Mesendoderm (in vitro differentiated cells): ENCODE measurements at regions not wholly inside any gene's neighbourhood (a gene's known extent, or its start where the extent isn't known, plus 50 kb on each side); places are given as distances from the start of the nearest gene placed in this dataset.

Source experiments
- DNase-seq: peaks from one replicate; pipeline ENCODE4 v3.0.0; 2013
- H2AK5ac ChIP-seq: 2 replicates; pipeline ENCODE4 v1.6.1; 2013; ENCODE audit warnings: low read length, inconsistent platforms
- H2BK120ac ChIP-seq: 2 replicates; pipeline ENCODE4 v1.6.1; 2013; ENCODE audit warnings: low read depth, mild to moderate bottlenecking, low read length, moderate library complexity, mixed read lengths
- H2BK15ac ChIP-seq: replicated peaks from 2 replicates; pipeline ENCODE4 v1.6.1; 2013; ENCODE audit warnings: low read depth, mild to moderate bottlenecking, moderate library complexity
- H2BK5ac ChIP-seq: 2 replicates; pipeline ENCODE4 v1.6.1; 2013; ENCODE audit warnings: low read length, inconsistent platforms
- H3K18ac ChIP-seq: 2 replicates; pipeline ENCODE4 v1.6.1; 2013; ENCODE audit warnings: mild to moderate bottlenecking, low read length, mixed read lengths
- H3K23ac ChIP-seq: one replicate; pipeline ENCODE4 v1.6.1; 2013; ENCODE audit warnings: low read length
- H3K27ac ChIP-seq: 2 replicates; pipeline ENCODE4 v1.5.1; 2013; ENCODE audit warnings: low read depth, mild to moderate bottlenecking, inconsistent platforms, low read length, moderate library complexity
- H3K27me3 ChIP-seq: 2 replicates; pipeline ENCODE4 v1.6.1; 2013; ENCODE audit warnings: low read length, control low read depth, mild to moderate bottlenecking, inconsistent platforms; ENCODE audit not compliant: insufficient read depth, poor library complexity
- H3K36me3 ChIP-seq: 2 replicates; pipeline ENCODE4 v1.6.1; 2013; ENCODE audit warnings: low read length, inconsistent platforms; ENCODE audit not compliant: control insufficient read depth, insufficient read depth
- H3K4ac ChIP-seq: one replicate; pipeline ENCODE4 v1.6.1; 2013; ENCODE audit warnings: low read depth, mild to moderate bottlenecking, low read length, moderate library complexity
- H3K4me1 ChIP-seq: 2 replicates; pipeline ENCODE4 v1.6.1; 2013; ENCODE audit warnings: low read depth, low read length, inconsistent platforms; ENCODE audit not compliant: control insufficient read depth
- H3K4me2 ChIP-seq: 2 replicates; pipeline ENCODE4 v1.6.1; 2013; ENCODE audit warnings: low read length
- H3K4me3 ChIP-seq: 2 replicates; pipeline ENCODE4 v1.5.1; 2013; ENCODE audit warnings: mild to moderate bottlenecking, low read length
- H3K56ac ChIP-seq: one replicate; pipeline ENCODE4 v1.6.1; 2013; ENCODE audit warnings: low read length
- H3K79me1 ChIP-seq: 2 replicates; pipeline ENCODE4 v1.6.1; 2013; ENCODE audit warnings: low read length, inconsistent platforms
- H3K79me2 ChIP-seq: 2 replicates; pipeline ENCODE4 v1.6.1; 2013; ENCODE audit warnings: mild to moderate bottlenecking, low read length; ENCODE audit not compliant: control insufficient read depth, insufficient read depth
- H3K9ac ChIP-seq: 2 replicates; pipeline ENCODE4 v1.6.1; 2013; ENCODE audit warnings: low read length, inconsistent platforms
- H4K5ac ChIP-seq: one replicate; pipeline ENCODE4 v1.6.1; 2013; ENCODE audit warnings: low read length
- H4K8ac ChIP-seq: one replicate; pipeline ENCODE4 v1.6.1; 2013; ENCODE audit warnings: low read depth, mild to moderate bottlenecking, control low read depth, low read length, moderate library complexity
- WGBS: extraction: QIAGEN DNeasy Blood & Tissue Kit; methylation state at CpG from one replicate; pipeline ENCODE4 v1.1.7; 2013; ENCODE audit warnings: low lambda C conversion rate, missing lambda C conversion rate; ENCODE audit not compliant: insufficient coverage; ENCODE audit errors: extremely low coverage; 5-methylcytosine and 5-hydroxymethylcytosine counted together

DNA sequence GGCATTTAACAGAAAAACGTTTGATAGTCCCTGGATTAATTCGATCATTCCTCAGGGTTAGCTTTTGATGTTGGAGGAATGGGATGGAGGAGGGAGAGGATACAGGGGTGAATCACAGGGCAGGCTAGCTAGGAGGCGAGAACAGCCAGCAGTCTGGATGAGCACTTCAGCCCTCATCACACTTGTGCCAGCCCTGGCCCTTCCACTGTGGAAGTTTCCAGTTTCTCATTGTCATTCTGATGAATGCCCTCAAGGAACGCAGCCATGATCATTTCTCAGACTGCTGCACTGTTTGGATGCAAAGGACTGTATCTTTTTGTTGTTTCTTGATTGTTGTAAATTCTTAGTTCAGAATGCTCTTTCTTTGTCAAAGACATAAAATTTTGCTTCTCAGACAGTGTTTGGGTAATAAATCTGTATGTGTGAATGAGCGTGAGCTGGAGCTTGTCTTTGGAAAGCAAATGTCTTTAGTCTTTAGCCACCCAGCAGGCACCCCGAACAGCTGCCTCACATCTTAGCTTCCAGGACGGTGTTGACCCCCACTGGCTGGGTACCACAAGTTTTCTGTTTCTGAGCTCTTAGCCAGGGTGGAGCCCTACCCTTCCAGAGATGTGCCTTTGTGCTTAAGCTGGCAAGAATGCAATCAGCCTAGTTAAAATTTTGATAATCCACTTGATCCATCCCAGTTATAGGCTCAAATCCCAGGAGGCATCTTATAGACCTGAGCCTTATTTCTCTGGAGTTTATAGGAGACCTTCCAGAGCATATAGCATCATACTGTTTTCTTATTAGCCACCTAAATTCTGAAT is 121.1 kb downstream of the PDCD6IP start:
- H3K23ac ChIP-seq: no peak overlapping the region
- H3K36me3 ChIP-seq: no peaks in the 10 kb centered on the region
- no peaks in the 10 kb centered on the region for H3K79me1 ChIP-seq
- H3K27ac ChIP-seq: no peak overlapping the region
- H3K18ac ChIP-seq: no peak overlapping the region
- H2BK15ac ChIP-seq: no peak overlapping the region
- no peak overlapping the region for H3K4me2 ChIP-seq
- no CpG with 5 or more reads among the region's 7 CpGs for WGBS
- no peak overlapping the region for H2BK120ac ChIP-seq
- H2AK5ac ChIP-seq: no peak overlapping the region
- no peak overlapping the region for H4K8ac ChIP-seq
- H4K5ac ChIP-seq: no peak overlapping the region
- no peak overlapping the region for H2BK5ac ChIP-seq
- no peak overlapping the region for H3K9ac ChIP-seq
- DNase-seq: peak; percentile 29
- no peaks in the 10 kb centered on the region for H3K79me2 ChIP-seq
- H3K4me1 ChIP-seq: peaks cover 10% of the 10 kb centered on the region
- H3K56ac ChIP-seq: no peak overlapping the region
- no peak overlapping the region for H3K4me3 ChIP-seq
- no peaks in the 10 kb centered on the region for H3K27me3 ChIP-seq
- no peak overlapping the region for H3K4ac ChIP-seq

DNA sequence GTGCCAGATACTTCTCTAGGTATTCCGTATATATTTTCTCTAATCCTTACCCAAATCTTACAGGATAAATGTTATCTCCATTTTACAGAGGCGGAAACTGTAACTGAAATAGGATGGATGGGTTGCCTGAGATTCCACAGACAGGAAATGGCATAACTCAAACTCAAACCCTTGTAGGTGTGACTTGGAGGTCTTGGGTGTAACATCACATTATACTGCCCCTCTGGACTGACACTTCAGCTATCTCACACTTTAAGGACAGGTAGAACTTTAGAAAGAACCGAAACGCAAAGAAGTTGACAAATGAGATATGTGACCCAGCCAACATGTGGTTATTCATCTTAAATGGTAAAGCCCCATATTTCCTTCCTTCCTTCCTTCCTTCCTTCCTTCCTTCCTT is 122.1 kb downstream of the PDCD6IP start:
- no peak overlapping the region for H3K4me2 ChIP-seq
- H3K4ac ChIP-seq: no peak overlapping the region
- DNase-seq: no peak
- no peaks in the 10 kb centered on the region for H3K79me1 ChIP-seq
- no peak overlapping the region for H4K5ac ChIP-seq
- H2AK5ac ChIP-seq: no peak overlapping the region
- H3K4me3 ChIP-seq: no peak overlapping the region
- no peaks in the 10 kb centered on the region for H3K36me3 ChIP-seq
- H2BK5ac ChIP-seq: no peak overlapping the region
- H3K79me2 ChIP-seq: no peaks in the 10 kb centered on the region
- no peak overlapping the region for H3K9ac ChIP-seq
- no peak overlapping the region for H3K18ac ChIP-seq
- H3K27ac ChIP-seq: no peak overlapping the region
- H2BK15ac ChIP-seq: no peak overlapping the region
- no peak overlapping the region for H4K8ac ChIP-seq
- no CpG with 5 or more reads among the region's 4 CpGs for WGBS
- H3K23ac ChIP-seq: no peak overlapping the region
- no peak overlapping the region for H3K56ac ChIP-seq
- H3K27me3 ChIP-seq: no peaks in the 10 kb centered on the region
- peaks cover 9% of the 10 kb centered on the region for H3K4me1 ChIP-seq
- no peak overlapping the region for H2BK120ac ChIP-seq

DNA sequence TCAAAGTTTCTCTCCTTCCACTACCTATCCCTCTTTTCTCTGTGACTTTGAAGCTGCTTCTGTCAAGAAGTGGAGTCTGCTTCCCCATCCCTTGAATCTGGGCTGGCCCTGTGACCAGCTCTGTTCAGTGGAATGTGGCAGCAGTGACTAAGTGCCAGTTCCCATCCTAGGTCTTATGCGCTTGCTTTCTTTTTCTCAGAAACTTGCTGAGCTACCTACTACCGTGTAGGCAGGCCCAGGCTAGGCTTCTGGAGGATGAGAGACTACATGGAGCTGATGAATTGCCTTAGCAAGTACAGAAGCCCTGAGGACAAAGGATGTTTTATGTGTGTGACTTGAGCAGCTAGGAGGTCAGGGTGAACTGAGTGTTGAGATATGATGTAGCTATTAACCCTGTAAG is 123.2 kb downstream of the PDCD6IP start:
- no peak overlapping the region for H2AK5ac ChIP-seq
- no peaks in the 10 kb centered on the region for H3K27me3 ChIP-seq
- H4K5ac ChIP-seq: no peak overlapping the region
- DNase-seq: peak; percentile 29
- WGBS: no CpG with 5 or more reads among the region's 2 CpGs
- no peak overlapping the region for H3K4ac ChIP-seq
- no peak overlapping the region for H4K8ac ChIP-seq
- H3K4me3 ChIP-seq: no peak overlapping the region
- no peaks in the 10 kb centered on the region for H3K36me3 ChIP-seq
- no peak overlapping the region for H2BK120ac ChIP-seq
- no peak overlapping the region for H3K18ac ChIP-seq
- H3K23ac ChIP-seq: no peak overlapping the region
- no peak overlapping the region for H3K4me2 ChIP-seq
- H3K4me1 ChIP-seq: peaks cover 7% of the 10 kb centered on the region
- no peaks in the 10 kb centered on the region for H3K79me1 ChIP-seq
- no peaks in the 10 kb centered on the region for H3K79me2 ChIP-seq
- no peak overlapping the region for H2BK5ac ChIP-seq
- no peak overlapping the region for H3K27ac ChIP-seq
- no peak overlapping the region for H2BK15ac ChIP-seq
- H3K9ac ChIP-seq: no peak overlapping the region
- no peak overlapping the region for H3K56ac ChIP-seq

DNA sequence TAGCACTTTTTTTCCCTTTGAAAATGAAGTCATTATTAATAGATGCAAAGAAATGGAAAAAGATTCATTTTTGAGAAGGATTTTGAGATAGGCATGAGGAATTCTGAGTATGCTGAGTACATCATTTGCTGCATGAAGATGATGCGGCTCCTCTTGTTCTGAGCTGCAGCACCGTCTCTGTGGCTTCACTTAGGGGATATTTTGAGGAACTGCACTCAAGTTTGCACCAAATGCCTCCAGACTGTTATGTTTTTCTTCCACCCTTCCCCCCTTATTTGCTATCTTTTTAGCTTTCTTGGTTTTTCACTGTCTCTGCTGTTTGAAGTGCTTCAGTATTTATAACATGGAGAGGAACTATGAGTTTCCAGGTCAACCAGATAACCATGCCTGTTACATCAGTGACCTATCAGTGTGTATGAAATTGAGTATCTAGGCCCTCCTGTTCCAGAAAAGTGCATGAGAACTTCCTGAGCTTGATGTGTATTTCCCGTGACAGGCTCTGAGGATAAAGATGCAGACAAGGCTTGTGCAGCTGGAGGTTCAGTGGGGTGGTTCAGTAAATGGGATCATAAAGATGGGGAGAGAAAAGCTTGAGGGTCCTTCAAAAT is 128.7 kb downstream of the PDCD6IP start:
- H3K4me1 ChIP-seq: no peaks in the 10 kb centered on the region

GRCh38 chr3:33929813-33930212 is 131.4 kb downstream of the PDCD6IP start:
- no peak overlapping the region for H3K4ac ChIP-seq
- no peaks in the 10 kb centered on the region for H3K79me2 ChIP-seq
- H3K23ac ChIP-seq: no peak overlapping the region
- no peak for DNase-seq
- H3K4me1 ChIP-seq: no peaks in the 10 kb centered on the region
- no peak overlapping the region for H3K4me3 ChIP-seq
- no peak overlapping the region for H2BK120ac ChIP-seq
- H3K79me1 ChIP-seq: no peaks in the 10 kb centered on the region
- no peak overlapping the region for H3K4me2 ChIP-seq
- no peak overlapping the region for H2BK5ac ChIP-seq
- no CpG with 5 or more reads among the region's 2 CpGs for WGBS
- H3K27ac ChIP-seq: no peak overlapping the region
- no peak overlapping the region for H2AK5ac ChIP-seq
- no peak overlapping the region for H2BK15ac ChIP-seq
- H3K36me3 ChIP-seq: no peaks in the 10 kb centered on the region
- H4K8ac ChIP-seq: no peak overlapping the region
- no peak overlapping the region for H3K9ac ChIP-seq
- no peak overlapping the region for H4K5ac ChIP-seq
- H3K18ac ChIP-seq: no peak overlapping the region
- H3K27me3 ChIP-seq: no peaks in the 10 kb centered on the region
- no peak overlapping the region for H3K56ac ChIP-seq

More for the DNA sequence above, 128.7 kb downstream of the PDCD6IP start:
- H3K18ac ChIP-seq: no peak overlapping the region
- H3K36me3 ChIP-seq: no peaks in the 10 kb centered on the region
- H2BK5ac ChIP-seq: no peak overlapping the region
- no peak overlapping the region for H4K5ac ChIP-seq
- H2AK5ac ChIP-seq: no peak overlapping the region
- H3K4me3 ChIP-seq: no peak overlapping the region
- no peak overlapping the region for H4K8ac ChIP-seq
- no peak overlapping the region for H3K4me2 ChIP-seq
- no peak overlapping the region for H3K4ac ChIP-seq
- no peak for DNase-seq
- no CpG with 5 or more reads among the region's 3 CpGs for WGBS
- no peaks in the 10 kb centered on the region for H3K27me3 ChIP-seq
- H3K27ac ChIP-seq: no peak overlapping the region
- H3K79me1 ChIP-seq: no peaks in the 10 kb centered on the region
- H3K23ac ChIP-seq: no peak overlapping the region
- H2BK120ac ChIP-seq: no peak overlapping the region
- no peaks in the 10 kb centered on the region for H3K79me2 ChIP-seq
- no peak overlapping the region for H3K56ac ChIP-seq
- H2BK15ac ChIP-seq: no peak overlapping the region
- H3K9ac ChIP-seq: no peak overlapping the region

- H2BK5ac ChIP-seq: no peak overlapping the region
- DNase-seq: no peak
- no peaks in the 10 kb centered on the region for H3K79me2 ChIP-seq
- no peak overlapping the region for H3K23ac ChIP-seq
- H3K4me3 ChIP-seq: no peak overlapping the region
- H2BK120ac ChIP-seq: no peak overlapping the region
- no peaks in the 10 kb centered on the region for H3K36me3 ChIP-seq
- no peak overlapping the region for H3K4ac ChIP-seq
- H4K8ac ChIP-seq: no peak overlapping the region
- no peak overlapping the region for H2AK5ac ChIP-seq
- H3K18ac ChIP-seq: no peak overlapping the region
- H4K5ac ChIP-seq: no peak overlapping the region
- no peak overlapping the region for H3K27ac ChIP-seq
- H2BK15ac ChIP-seq: no peak overlapping the region
- H3K9ac ChIP-seq: no peak overlapping the region
- H3K27me3 ChIP-seq: no peaks in the 10 kb centered on the region
- H3K56ac ChIP-seq: no peak overlapping the region
- no peak overlapping the region for H3K4me2 ChIP-seq
- no peaks in the 10 kb centered on the region for H3K4me1 ChIP-seq
- H3K79me1 ChIP-seq: no peaks in the 10 kb centered on the region
Measured at GRCh38 chr3:33931512-33931911, 133.1 kb downstream of the PDCD6IP start.
